DMS53 treated with DMSO at 0.1 percent for 48 hours (cell line): ENCODE measurements at regions not wholly inside any gene's neighbourhood (a gene's known extent, or its start where the extent isn't known, plus 50 kb on each side); places are given as distances from the start of the nearest gene placed in this dataset.

ENCODE experiments used
- DNase-seq: peaks from one replicate; lab custom pipeline; 2025; ENCODE audit not compliant: unreplicated experiment; lab: John Stamatoyannopoulos, UW

DNA sequence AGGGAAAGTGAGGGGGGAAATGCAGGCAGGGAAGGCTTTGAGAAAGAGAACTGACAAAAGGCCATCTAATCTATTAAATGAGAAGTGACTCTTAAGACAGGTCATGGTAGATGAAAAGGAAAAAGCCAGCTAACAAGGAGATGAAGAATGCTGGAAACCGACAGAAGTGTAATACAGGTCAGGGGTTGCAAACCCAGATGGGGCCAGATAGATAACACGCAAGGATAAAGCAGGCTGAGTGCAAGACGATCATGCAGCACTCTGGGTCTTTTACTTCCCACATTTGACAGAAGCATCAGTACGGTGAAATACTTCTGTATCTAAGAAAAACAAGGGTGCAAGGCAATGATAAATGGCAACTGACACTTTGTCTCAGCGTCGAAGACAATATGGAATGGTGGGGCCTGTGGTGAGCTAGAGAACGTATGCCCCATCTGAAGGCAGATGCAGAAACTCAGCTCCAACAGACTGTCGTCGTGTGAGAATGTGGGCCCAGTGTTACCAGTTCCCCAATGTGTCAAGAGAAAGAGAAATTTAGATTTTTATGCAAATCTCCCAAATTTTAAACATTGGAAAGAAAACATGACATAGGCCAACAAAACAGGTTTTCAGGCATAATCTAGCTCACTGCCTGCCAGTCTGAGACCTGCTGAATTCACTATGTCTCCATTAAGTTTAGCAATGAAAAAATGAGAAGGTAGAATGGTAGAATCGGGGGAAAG, 187.4 kb downstream of the PHLDA1 start:
- DNase-seq, result no peak

- DNase-seq, result no peak
Measured at GRCh38 chr12:75842090-75842489, 189.5 kb downstream of the PHLDA1 start.

DNA sequence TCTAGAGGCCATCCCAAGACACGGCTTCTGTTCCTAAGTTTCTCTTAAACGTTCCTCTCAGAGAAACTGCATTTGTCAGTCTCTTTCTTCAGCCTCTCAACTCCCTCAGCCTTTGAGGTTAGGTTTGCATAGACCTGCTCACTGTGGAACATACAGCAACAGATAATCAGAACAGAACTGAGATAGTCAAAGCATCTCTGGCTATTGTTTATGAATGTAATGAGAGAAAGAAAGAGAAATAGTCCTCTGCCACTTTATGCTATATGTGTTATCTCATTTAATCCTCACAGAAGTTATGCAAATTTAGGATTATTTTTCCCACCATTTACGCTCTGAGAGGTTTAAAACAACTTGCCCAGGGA, 190.6 kb downstream of the PHLDA1 start:
- DNase-seq, result no peak

- no peak for DNase-seq
Measured at GRCh38 chr12:75838309-75838708, 193.3 kb downstream of the PHLDA1 start.

DNA sequence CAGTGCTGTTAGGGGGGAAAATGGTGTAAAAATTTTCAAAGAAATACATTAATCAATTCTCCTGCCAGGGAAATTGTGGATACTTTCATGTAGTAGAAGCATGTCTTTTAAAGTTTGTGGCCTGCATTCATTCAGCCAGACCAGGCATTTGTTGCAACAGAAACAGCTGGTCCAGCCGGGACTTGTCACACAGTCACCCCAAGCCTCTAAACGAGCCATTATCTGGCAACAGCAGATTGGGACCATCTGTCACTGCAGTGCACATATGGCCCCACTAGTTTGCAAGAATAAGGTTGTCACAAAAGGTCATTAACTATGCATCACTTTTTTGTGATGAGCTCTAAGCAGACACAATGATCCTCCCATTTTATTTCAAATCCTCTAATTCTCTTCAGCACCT, 193.9 kb downstream of the PHLDA1 start:
- DNase-seq, result no peak

DNA sequence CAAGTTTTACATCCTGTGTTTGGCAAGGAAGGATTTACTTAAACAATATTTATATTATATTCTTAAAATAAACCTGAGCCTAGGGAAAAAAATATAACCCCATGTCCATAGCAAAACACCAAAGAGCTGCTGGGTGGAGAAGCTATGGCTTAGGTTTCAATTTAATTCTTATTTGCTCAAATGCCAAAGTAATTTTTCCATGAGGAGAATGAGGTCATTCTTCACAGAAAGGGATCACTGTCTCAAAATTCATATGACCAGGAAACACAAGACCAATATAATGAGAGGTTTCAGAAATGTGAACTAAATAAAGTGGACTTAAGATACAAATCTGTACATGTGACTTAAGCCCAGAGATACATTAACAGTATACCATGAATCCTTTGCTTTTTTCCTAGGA, 195.0 kb downstream of the PHLDA1 start:
- DNase-seq, result no peak

GRCh38 chr12:75834591-75834990, 197.0 kb downstream of the PHLDA1 start:
- DNase-seq, result no peak

GRCh38 chr12:75833268-75833667, 198.3 kb downstream of the PHLDA1 start:
- no peak for DNase-seq

DNA sequence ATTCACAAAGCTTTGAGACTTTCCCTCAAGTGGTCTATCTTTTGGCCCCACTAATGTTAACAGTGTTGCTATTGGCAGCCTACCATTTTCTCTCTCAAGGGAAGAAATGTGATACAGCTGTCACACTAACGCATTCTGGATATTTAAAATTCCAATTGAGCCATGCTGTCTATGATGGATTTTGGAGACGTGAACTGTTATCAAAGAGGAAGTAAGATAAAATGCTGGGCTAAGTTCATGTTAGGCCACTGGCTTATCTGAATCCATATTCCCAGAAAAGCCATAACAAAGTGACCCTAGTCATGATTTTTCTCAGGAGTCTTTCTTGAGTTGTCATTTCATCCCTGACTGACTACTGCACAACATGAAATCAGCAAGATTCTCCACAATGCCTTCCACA, 200.2 kb downstream of the PHLDA1 start:
- no peak for DNase-seq

DNA sequence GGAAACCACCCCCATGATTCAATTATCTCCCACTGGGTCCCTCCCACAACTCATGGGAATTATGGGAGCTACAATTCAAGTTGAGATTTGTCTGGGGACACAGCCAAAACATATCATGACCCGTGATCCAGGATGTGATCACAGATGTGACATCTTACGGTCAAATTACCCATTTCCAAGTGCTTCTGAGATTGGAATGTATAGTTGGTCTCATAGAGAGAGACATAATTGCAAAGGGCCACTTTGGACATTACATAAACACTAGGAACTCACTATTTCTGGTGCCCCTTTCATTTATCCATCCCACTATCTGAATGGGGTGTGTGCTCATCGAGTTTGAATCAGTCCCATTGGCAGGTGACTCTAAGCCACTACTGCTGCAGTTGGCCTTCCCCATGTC, 204.5 kb downstream of the PHLDA1 start:
- DNase-seq, result no peak

GRCh38 chr12:75825686-75826085, 205.9 kb downstream of the PHLDA1 start:
- no peak for DNase-seq

DNA sequence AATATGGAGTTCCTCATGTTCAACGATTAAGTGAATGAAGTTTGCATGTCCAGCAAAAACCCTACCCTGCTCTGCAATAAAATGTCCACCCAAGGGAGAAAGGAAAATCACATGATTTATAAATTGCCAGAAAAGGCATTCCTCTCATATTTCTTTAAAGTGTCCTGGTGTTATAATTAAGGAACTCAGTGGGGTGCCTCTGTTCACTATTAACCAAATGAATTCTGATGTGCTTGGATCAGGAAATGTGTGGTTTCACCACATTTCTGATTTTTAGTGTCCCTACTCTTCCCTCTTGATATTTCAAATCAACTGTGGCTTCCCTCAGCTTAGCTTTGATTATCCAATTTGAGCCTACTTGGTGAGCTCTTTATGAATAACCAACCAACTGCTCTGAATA, 208.1 kb downstream of the PHLDA1 start:
- DNase-seq, result no peak

DNA sequence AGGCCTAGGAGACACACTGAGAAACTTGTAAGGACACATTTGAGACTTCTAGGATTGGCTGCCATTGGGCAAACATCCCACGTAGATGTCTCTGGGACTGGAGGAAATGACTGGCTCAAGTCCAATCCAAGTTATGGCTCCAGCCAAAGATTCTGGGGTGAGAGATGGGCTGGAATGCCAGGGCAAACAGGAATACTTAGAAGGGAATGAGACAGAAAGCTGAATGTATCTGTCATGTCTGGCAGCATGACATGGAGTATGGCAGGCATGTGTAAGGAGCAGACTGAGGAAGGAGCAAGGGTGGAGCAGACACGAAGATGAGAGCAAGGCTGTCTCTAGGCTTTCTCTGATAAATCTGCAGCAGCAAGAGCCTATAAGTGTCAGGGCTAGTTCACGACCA, 209.2 kb downstream of the PHLDA1 start:
- no peak for DNase-seq

DNA sequence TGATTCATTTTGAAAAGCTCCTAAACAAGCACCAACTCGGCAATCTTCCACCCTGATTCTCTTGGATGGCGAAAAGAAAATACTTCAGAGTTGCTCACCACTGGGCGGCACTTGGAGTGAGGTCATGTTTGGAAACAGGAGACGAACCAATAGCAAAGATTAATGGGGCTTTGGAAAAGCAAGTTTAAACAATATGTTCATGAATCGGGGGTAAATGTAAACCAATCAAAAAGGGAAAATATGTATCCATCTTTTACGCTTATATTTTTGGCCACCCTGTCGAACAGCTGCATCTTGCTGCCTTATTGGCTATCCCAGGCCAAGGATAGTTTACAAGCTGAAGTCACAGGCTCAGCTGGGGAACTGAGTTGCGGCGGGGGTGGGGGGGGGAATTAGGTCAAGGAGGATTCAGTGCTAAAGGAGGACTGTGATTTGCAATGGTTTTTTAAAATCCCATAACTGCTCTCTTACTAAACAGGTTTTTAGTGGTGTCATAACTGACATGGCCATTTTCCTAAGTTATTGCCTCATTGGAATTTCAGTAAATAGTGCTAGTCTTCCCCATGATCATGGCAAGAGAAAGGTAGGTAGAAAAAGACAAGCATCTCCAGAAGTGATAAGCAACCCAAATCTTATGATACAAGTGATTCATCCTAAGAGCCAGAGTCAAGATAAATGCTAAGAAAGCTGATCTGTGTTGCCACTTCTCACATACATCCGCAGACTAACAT, 210.6 kb downstream of the PHLDA1 start:
- DNase-seq, result no peak

DNA sequence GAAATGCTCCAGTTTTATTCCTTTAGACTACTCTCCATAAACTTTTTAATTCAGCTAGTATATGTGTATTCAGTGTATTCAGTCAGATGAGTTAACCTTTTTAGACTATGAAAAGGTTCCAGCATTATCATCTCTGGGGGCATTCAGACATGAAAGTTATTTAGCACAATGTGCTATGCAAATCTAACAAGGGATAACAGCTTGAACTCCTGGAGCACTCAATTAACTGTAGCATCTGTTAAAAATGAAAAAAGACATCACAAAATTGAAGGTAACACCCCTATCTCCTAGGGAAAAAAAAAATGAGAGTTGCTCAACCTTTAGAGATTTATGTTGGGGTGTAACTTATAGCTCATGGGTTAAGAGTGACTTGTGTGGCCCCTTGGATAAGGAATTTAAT, 211.5 kb downstream of the PHLDA1 start:
- DNase-seq, result no peak

DNA sequence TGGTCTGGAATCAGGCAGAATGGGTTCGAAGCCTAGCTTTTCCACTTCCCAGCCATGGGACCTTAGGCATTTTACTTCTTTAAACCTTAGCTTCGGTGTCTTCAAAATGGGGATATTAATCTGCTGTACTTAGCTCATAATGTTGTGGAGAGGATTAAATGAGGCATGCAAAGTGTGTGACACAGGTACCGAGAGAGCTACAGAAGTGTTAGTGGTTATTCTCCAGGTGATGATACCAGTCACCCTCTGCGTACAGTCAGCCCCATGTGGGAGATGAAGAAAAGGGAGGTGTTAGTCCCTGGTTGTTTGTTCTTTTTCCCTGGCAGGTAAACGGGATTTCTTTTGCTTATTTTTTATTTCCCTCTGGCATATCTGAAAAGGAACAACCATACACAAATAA, 212.1 kb downstream of the PHLDA1 start:
- no peak for DNase-seq

DNA sequence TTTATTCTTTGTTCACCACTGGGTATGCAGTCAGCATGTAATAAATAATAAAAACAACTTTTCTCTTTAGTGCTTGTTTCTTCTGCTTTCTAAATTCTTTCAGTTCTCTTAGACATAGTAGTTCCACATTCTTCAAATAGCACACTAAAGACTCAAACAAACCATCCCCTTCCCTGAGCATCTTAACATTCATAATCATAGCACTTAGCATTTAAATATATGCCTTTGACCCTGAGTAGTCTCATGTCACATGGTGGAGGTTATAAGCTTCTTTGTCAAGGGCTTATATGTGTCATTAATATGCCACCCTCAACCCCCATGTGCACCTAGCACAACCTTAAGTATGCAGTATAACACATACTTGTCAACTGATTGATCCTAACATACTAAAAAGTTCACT, 212.7 kb downstream of the PHLDA1 start:
- no peak for DNase-seq

DNA sequence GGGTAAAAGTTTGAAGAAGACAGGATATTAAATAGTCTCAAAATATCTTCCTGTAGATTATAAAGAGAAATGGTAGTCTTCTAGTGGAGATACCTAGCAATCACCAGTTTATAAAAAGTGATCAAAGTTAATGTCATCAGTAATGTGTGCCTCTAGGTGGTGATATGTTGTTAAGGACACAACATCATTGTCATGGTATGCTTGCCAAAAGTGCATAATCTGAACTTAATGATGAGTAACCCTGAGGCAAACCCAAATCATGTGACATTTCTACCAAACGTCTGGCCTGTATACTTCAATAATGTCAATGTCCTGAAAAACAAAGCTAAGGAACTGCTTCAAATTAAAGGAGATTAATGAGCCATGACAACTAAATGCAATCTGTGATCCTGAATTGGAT, 214.7 kb downstream of the PHLDA1 start:
- peak; percentile 10 for DNase-seq

- DNase-seq, result no peak
Measured at GRCh38 chr12:75815756-75816155, 215.8 kb downstream of the PHLDA1 start.

- DNase-seq, result peak; percentile 9
Measured at GRCh38 chr12:75814851-75815754, 216.5 kb downstream of the PHLDA1 start.

DNA sequence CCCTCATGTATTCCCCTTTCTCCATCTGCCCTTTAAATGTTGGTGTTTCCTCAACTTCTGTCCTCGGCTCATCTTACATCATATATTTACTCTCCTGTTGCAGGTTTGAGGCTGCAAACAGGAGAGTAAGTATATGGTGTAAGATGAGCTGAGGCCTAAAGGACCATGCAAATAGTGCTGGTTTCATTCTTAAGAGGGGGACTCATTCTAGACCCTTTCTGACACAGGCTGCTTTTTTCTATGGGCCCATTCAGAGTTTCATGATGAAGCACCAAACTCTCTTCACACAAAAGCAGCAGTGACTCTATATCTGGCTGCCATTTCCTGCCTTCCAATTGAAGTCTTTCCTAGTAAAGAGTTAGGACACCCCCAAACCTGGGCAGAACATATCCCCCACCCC, 218.5 kb downstream of the PHLDA1 start:
- peak; percentile 86 for DNase-seq
